Sigmoid colon (tissue), 4 donors: ENCODE measurements at regions not wholly inside any gene's neighbourhood (a gene's known extent, or its start where the extent isn't known, plus 50 kb on each side); places are given as distances from the start of the nearest gene placed in this dataset.

Experiments used
- EP300 ChIP-seq, 4 donors: sonication (generic); formaldehyde crosslinking; IDR thresholded peaks; one replicate each; pipeline ENCODE4 v1.6.1; 2017; ENCODE audit warnings: antibody characterized with exemption in 4 of 4
- POLR2A ChIP-seq, 2 donors: fragments of 450-650 bp; IDR thresholded peaks; one replicate each; pipeline ENCODE4 v1.6.1; 2016; ENCODE audit warnings: antibody characterized with exemption in 2 of 2, mild to moderate bottlenecking in 2 of 2, moderate library complexity in 2 of 2
- POLR2AphosphoS5 ChIP-seq, 4 donors: sonication (generic); formaldehyde crosslinking; IDR thresholded peaks; one replicate each; pipeline ENCODE4 v1.6.1; 2017; ENCODE audit warnings: antibody characterized with exemption in 4 of 4
- TF ChIP-seq, protein P1 (sequence below), 4 experiments: fragments of 450-650 bp in 3 of 4; fragments of 200-600 bp in 1 of 4; IDR thresholded peaks; one replicate each; pipeline ENCODE4 v1.5.1; 2016 to 2019; ENCODE audit warnings: antibody characterized with exemption in 4 of 4, mild to moderate bottlenecking in 3 of 4, moderate library complexity in 2 of 4

DNA sequence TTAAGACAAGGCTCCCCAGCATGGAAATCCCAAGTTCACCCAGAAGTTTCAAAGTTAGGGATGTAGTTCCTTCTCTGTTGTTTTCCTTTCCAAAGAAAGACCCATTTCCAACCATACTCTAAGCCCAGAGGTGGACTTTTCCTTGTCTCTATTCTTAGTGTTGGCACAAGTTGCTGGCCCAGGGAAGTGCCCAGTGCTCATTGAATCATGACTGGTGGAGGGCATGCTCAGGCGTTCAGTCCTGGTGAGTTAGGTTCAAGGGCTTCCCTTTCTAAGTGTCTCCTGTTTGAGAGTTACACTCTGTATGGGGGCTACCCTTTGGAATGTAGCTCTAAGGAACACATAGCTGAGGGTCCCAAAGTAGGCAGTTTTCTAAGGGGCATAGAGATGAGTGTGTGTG, 389.5 kb downstream of the KCNRG start:
- TF ChIP-seq POLR2A (IDR thresholded peaks at IDR 0.05), result no peak
- TF ChIP-seq, protein P1, sequence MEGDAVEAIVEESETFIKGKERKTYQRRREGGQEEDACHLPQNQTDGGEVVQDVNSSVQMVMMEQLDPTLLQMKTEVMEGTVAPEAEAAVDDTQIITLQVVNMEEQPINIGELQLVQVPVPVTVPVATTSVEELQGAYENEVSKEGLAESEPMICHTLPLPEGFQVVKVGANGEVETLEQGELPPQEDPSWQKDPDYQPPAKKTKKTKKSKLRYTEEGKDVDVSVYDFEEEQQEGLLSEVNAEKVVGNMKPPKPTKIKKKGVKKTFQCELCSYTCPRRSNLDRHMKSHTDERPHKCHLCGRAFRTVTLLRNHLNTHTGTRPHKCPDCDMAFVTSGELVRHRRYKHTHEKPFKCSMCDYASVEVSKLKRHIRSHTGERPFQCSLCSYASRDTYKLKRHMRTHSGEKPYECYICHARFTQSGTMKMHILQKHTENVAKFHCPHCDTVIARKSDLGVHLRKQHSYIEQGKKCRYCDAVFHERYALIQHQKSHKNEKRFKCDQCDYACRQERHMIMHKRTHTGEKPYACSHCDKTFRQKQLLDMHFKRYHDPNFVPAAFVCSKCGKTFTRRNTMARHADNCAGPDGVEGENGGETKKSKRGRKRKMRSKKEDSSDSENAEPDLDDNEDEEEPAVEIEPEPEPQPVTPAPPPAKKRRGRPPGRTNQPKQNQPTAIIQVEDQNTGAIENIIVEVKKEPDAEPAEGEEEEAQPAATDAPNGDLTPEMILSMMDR (IDR thresholded peaks at IDR 0.05), result no peak
- TF ChIP-seq POLR2AphosphoS5 (IDR thresholded peaks at IDR 0.05), result no peak
- no peak for TF ChIP-seq EP300 (IDR thresholded peaks at IDR 0.05)
